HepG2 (cell line): ENCODE measurements at regions not wholly inside any gene's neighbourhood (a gene's known extent, or its start where the extent isn't known, plus 50 kb on each side); places are given as distances from the start of the nearest gene placed in this dataset.

Experiments used
- ATAC-seq: fragments of 200-7000 bp; cut with Tn5 transposase; 3 replicates; pipeline ENCODE4 v1.9.1; 2020; ENCODE audit warnings: mild to moderate bottlenecking, moderate library complexity
- BruUV-seq: library from RNA; stranded (reverse); fragments of 400-500 nt; replicated peaks from 2 replicates; lab custom pipeline; 2021; lab: Mats Ljungman, UMichigan
- CTCF ChIA-PET: fragments of 300-600 bp; formaldehyde crosslinking; extraction: SDS; loops from one replicate; lab custom pipeline; 2021; ENCODE audit warnings: low total read pairs, inconsistent platforms, low intra/inter-chr PET ratio; lab: Yijun Ruan, JAX
- POLR2A ChIA-PET: fragments of 350-600 bp; sonication (Branson Sonifier 250); formaldehyde crosslinking; loops from one replicate; lab custom pipeline; 2020; ENCODE audit warnings: antibody characterized with exemption, inconsistent platforms; lab: Yijun Ruan, JAX
- DNase-seq: peaks from one replicate; pipeline ENCODE4 v3.0.0-alpha.2; 2015; ENCODE audit warnings: low spot score
- FAIRE-seq: peaks from 3 replicates; lab custom pipeline; 2011; peaks lifted over from hg19 to GRCh38; lab: Jason Lieb, UNC
- H2AFZ ChIP-seq: one replicate; pipeline ENCODE4 v1.6.1; 2011; ENCODE audit warnings: low read length, inconsistent platforms
- H3K27ac ChIP-seq: fragments of 300-600 bp; 3 replicates; pipeline ENCODE4 v1.8.0; 2011; ENCODE audit warnings: mixed run types, mild to moderate bottlenecking, mixed read lengths, low read length, inconsistent platforms; ENCODE audit not compliant: insufficient read depth; ENCODE audit errors: extremely low read length
- H3K27me3 ChIP-seq, 2 experiments: fragments of 200-600 bp in 1 of 2; 2 replicates in 1 of 2; 3 replicates in 1 of 2; pipeline versions ENCODE4 v1.6.0 to v1.8.0; 2011; ENCODE audit warnings: low read length in 2 of 2, mild to moderate bottlenecking in 2 of 2, moderate library complexity in 2 of 2, inconsistent platforms in 1 of 2; ENCODE audit not compliant: insufficient read depth in 2 of 2, control insufficient read depth in 1 of 2
- H3K36me3 ChIP-seq, 2 experiments: fragments of 200-600 bp in 1 of 2; replicated peaks in 1 of 2; 2 replicates in 1 of 2; 3 replicates in 1 of 2; pipeline versions ENCODE4 v1.5.1 to v1.8.0; 2011; ENCODE audit warnings: low read length in 2 of 2, inconsistent platforms in 1 of 2; ENCODE audit not compliant: insufficient read depth in 2 of 2, control insufficient read depth in 1 of 2
- H3K4me1 ChIP-seq: 2 replicates; pipeline ENCODE4 v1.5.1; 2012; ENCODE audit warnings: low read length, inconsistent platforms; ENCODE audit not compliant: insufficient read depth
- H3K4me2 ChIP-seq: 2 replicates; pipeline ENCODE4 v1.6.0; 2011; ENCODE audit warnings: low read depth, low read length, inconsistent platforms
- H3K4me3 ChIP-seq, 3 experiments: fragments of 200-600 bp in 1 of 3; sonication (generic), shearing (Covaris generic) in 1 of 3; replicated peaks in 1 of 3; 2 replicates each; pipeline ENCODE4 v1.5.1; 2011 to 2016; ENCODE audit warnings: low read length in 3 of 3, inconsistent platforms in 2 of 3, low read depth in 2 of 3, mild to moderate bottlenecking in 2 of 3, control low read depth in 1 of 3, mixed read lengths in 1 of 3; ENCODE audit not compliant: insufficient read depth in 1 of 3
- H3K79me2 ChIP-seq: one replicate; pipeline ENCODE4 v1.6.1; 2011; ENCODE audit warnings: low read length, inconsistent platforms; ENCODE audit not compliant: insufficient read depth
- H3K9ac ChIP-seq: 2 replicates; pipeline ENCODE4 v1.6.0; 2011; ENCODE audit warnings: mild to moderate bottlenecking, low read depth, low read length, inconsistent platforms; ENCODE audit not compliant: insufficient read depth
- H3K9me3 ChIP-seq: 2 replicates; pipeline ENCODE4 v1.5.1; 2012; ENCODE audit warnings: mild to moderate bottlenecking, low read length
- H4K20me1 ChIP-seq: 2 replicates; pipeline ENCODE4 v1.6.0; 2011; ENCODE audit warnings: inconsistent platforms, mild to moderate bottlenecking, low read length, moderate library complexity; ENCODE audit not compliant: insufficient read depth
- ADNP ChIP-seq: sonication (generic); formaldehyde crosslinking; IDR thresholded peaks from 2 replicates; pipeline ENCODE4 v1.4.0; 2020; ENCODE audit warnings: missing genetic modification reagents
- ARHGAP35 ChIP-seq: sonication (generic); formaldehyde crosslinking; IDR thresholded peaks from 2 replicates; pipeline ENCODE4 v1.9.0; 2022; ENCODE audit warnings: mild to moderate bottlenecking, inconsistent platforms, moderate library complexity, missing genetic modification reagents, borderline replicate concordance
- ARID2 ChIP-seq: sonication (generic); formaldehyde crosslinking; IDR thresholded peaks from 2 replicates; pipeline ENCODE4 v1.8.1; 2022; ENCODE audit warnings: mild to moderate bottlenecking, missing genetic modification reagents, borderline replicate concordance
- CBFB ChIP-seq: sonication (generic); formaldehyde crosslinking; IDR thresholded peaks from 2 replicates; pipeline ENCODE4 v1.4.0; 2020; ENCODE audit warnings: missing genetic modification reagents
- EZH2 ChIP-seq: conservative IDR thresholded peaks from 2 replicates; pipeline ENCODE4 v1.6.1; 2012; ENCODE audit warnings: mild to moderate bottlenecking, low read depth, low read length, moderate library complexity
- FOXA1 ChIP-seq, 2 experiments: fragments of 450-650 bp in 1 of 2; sonication (generic) in 1 of 2; formaldehyde crosslinking in 1 of 2; IDR thresholded peaks; 2 replicates each; pipeline versions ENCODE4 v1.4.0 to v1.6.1; 2016 to 2020; ENCODE audit warnings: missing genetic modification reagents in 1 of 2
- HMGA1 ChIP-seq: sonication (generic); formaldehyde crosslinking; conservative IDR thresholded peaks from 2 replicates; pipeline ENCODE4 v1.4.0; 2020; ENCODE audit warnings: missing genetic modification reagents
- HNRNPL ChIP-seq: fragments of 200-400 bp; formaldehyde crosslinking; IDR thresholded peaks from 2 replicates; pipeline ENCODE4 v1.6.1; 2017; ENCODE audit warnings: mild to moderate bottlenecking, low read depth, low read length
- KDM6A ChIP-seq: IDR thresholded peaks from 2 replicates; pipeline ENCODE4 v1.6.1; 2016; ENCODE audit warnings: low read depth
- KLF13 ChIP-seq: sonication (generic); formaldehyde crosslinking; IDR thresholded peaks from 2 replicates; pipeline ENCODE4 v1.4.0; 2020; ENCODE audit warnings: mild to moderate bottlenecking, missing genetic modification reagents
- MTA1 ChIP-seq: sonication (generic); formaldehyde crosslinking; IDR thresholded peaks from 2 replicates; pipeline ENCODE4 v1.4.0; 2020; ENCODE audit warnings: missing genetic modification reagents, mild to moderate bottlenecking, borderline replicate concordance
- NCOA1 ChIP-seq: sonication (generic); formaldehyde crosslinking; IDR thresholded peaks from 2 replicates; pipeline ENCODE4 v1.9.0; 2021; ENCODE audit warnings: missing genetic modification reagents
- NR1H2 ChIP-seq: sonication (generic); formaldehyde crosslinking; IDR thresholded peaks from 2 replicates; pipeline ENCODE4 v1.8.1; 2022; ENCODE audit warnings: low read depth, missing genetic modification reagents, borderline replicate concordance
- RBM22 ChIP-seq: fragments of 200-400 bp; formaldehyde crosslinking; optimal IDR thresholded peaks from 2 replicates; pipeline ENCODE3; 2017; ENCODE audit warnings: mild to moderate bottlenecking, low read length, moderate library complexity
- ZNF34 ChIP-seq: sonication (generic); formaldehyde crosslinking; IDR thresholded peaks from 2 replicates; pipeline ENCODE4 v1.4.0; 2020; ENCODE audit warnings: mild to moderate bottlenecking, missing genetic modification reagents, borderline replicate concordance
- WGBS: methylation state at CpG from one replicate; pipeline ENCODE4 v1.1.6; 2017; ENCODE audit warnings: low lambda C conversion rate; 5-methylcytosine and 5-hydroxymethylcytosine counted together
- in situ Hi-C: cut with HindIII; loops from 2 replicates; pipeline ENCODE4 v1.10.0; 2017; ENCODE audit warnings: low pct_unique_long_range_greater_than_20kb; ENCODE audit not compliant: extremely low pct_ligation_motif_present
- intact Hi-C: fragments of 100-400 bp; cut with micrococcal nuclease; formaldehyde crosslinking; loops from one replicate; pipeline ENCODE4 v1.10.0; 2022; ENCODE audit not compliant: unreplicated experiment
- TF ChIP-seq, protein P1 (sequence below): sonication (generic); formaldehyde crosslinking; IDR thresholded peaks from 2 replicates; pipeline ENCODE4 v1.9.0; 2022; ENCODE audit warnings: low read depth, missing genetic modification reagents
- TF ChIP-seq, protein P2 (sequence below): sonication (generic); formaldehyde crosslinking; IDR thresholded peaks from 2 replicates; pipeline ENCODE4 v1.4.0; 2020; ENCODE audit warnings: mild to moderate bottlenecking, missing genetic modification reagents
- TF ChIP-seq, protein P3 (sequence below): sonication (generic); formaldehyde crosslinking; IDR thresholded peaks from 2 replicates; pipeline ENCODE4 v1.4.0; 2020; ENCODE audit warnings: missing genetic modification reagents, borderline replicate concordance
- TF ChIP-seq, protein P4 (sequence below): sonication (generic); formaldehyde crosslinking; IDR thresholded peaks from 2 replicates; pipeline ENCODE4 v1.9.0; 2021; ENCODE audit warnings: missing genetic modification reagents, mild to moderate bottlenecking, borderline replicate concordance

DNA sequence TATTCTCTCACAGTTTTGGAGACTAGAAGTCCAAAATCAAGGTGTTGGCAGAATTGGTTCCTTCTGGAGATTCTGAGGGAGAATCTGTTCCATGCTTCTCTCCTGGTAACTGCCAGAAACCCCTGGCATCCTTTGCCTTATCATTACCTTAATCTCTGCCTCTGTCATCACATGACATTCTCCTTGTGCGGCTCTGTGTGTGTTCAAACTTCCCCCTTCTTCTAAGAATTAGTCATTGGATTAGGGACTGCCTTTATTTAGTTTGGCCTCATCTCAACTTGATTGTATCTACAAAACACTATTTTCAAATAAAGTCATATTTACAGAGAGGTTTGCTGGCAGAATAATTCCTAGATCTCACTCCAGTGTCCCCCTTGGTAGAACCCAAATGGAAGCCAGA lies 68.9 kb downstream of the ZNF641 start:
- Histone ChIP-seq H3K4me1 (no peaks in the 10 kb centered on the region), H4K20me1 (no peaks in the 10 kb centered on the region), H2AFZ (no peak overlapping the region), H3K9me3 (no peaks in the 10 kb centered on the region), H3K27ac (no peak overlapping the region), H3K4me2 (no peak overlapping the region), H3K36me3 (no peaks in the 10 kb centered on the region), H3K4me3 (no peak overlapping the region), H3K27me3 (no peaks in the 10 kb centered on the region), H3K79me2 (no peaks in the 10 kb centered on the region), H3K9ac (no peak overlapping the region)
- DNase-seq: no peak
- WGBS: 0% methylated on average over 1 of the region's 1 CpG
- in situ Hi-C loops (no loop called here), intact Hi-C loops (no loop called here)
- no peak for TF ChIP-seq RBM22
- TF ChIP-seq CBFB (CRISPR knock-in tag): no peak
- no peak for TF ChIP-seq ADNP (CRISPR knock-in tag)
- TF ChIP-seq KLF13 (CRISPR knock-in tag): no peak
- TF ChIP-seq, protein P1, sequence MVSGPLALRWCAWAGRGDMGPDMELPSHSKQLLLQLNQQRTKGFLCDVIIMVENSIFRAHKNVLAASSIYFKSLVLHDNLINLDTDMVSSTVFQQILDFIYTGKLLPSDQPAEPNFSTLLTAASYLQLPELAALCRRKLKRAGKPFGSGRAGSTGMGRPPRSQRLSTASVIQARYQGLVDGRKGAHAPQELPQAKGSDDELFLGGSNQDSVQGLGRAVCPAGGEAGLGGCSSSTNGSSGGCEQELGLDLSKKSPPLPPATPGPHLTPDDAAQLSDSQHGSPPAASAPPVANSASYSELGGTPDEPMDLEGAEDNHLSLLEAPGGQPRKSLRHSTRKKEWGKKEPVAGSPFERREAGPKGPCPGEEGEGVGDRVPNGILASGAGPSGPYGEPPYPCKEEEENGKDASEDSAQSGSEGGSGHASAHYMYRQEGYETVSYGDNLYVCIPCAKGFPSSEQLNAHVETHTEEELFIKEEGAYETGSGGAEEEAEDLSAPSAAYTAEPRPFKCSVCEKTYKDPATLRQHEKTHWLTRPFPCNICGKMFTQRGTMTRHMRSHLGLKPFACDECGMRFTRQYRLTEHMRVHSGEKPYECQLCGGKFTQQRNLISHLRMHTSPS (CRISPR knock-in tag): no peak
- TF ChIP-seq MTA1 (CRISPR knock-in tag): no peak
- no peak for TF ChIP-seq ARID2 (CRISPR knock-in tag)
- TF ChIP-seq NR1H2 (CRISPR knock-in tag): no peak
- no peak for TF ChIP-seq ZNF34 (CRISPR knock-in tag)
- no peak for TF ChIP-seq FOXA1 (IDR thresholded peaks at IDR 0.05)
- no peak for TF ChIP-seq FOXA1 (CRISPR knock-in tag; IDR thresholded peaks at IDR 0.05)
- TF ChIP-seq KDM6A: no peak
- TF ChIP-seq, protein P2, sequence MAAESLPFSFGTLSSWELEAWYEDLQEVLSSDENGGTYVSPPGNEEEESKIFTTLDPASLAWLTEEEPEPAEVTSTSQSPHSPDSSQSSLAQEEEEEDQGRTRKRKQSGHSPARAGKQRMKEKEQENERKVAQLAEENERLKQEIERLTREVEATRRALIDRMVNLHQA (CRISPR knock-in tag): no peak
- no peak for TF ChIP-seq ARHGAP35 (CRISPR knock-in tag)
- no peak for TF ChIP-seq HNRNPL
- TF ChIP-seq, protein P3, sequence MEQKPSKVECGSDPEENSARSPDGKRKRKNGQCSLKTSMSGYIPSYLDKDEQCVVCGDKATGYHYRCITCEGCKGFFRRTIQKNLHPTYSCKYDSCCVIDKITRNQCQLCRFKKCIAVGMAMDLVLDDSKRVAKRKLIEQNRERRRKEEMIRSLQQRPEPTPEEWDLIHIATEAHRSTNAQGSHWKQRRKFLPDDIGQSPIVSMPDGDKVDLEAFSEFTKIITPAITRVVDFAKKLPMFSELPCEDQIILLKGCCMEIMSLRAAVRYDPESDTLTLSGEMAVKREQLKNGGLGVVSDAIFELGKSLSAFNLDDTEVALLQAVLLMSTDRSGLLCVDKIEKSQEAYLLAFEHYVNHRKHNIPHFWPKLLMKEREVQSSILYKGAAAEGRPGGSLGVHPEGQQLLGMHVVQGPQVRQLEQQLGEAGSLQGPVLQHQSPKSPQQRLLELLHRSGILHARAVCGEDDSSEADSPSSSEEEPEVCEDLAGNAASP (CRISPR knock-in tag): no peak
- TF ChIP-seq, protein P4, sequence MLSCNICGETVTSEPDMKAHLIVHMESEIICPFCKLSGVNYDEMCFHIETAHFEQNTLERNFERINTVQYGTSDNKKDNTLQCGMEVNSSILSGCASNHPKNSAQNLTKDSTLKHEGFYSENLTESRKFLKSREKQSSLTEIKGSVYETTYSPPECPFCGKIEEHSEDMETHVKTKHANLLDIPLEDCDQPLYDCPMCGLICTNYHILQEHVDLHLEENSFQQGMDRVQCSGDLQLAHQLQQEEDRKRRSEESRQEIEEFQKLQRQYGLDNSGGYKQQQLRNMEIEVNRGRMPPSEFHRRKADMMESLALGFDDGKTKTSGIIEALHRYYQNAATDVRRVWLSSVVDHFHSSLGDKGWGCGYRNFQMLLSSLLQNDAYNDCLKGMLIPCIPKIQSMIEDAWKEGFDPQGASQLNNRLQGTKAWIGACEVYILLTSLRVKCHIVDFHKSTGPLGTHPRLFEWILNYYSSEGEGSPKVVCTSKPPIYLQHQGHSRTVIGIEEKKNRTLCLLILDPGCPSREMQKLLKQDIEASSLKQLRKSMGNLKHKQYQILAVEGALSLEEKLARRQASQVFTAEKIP (CRISPR knock-in tag): no peak
- TF ChIP-seq HMGA1 (CRISPR knock-in tag): no peak
- no peak for TF ChIP-seq NCOA1 (CRISPR knock-in tag)
- TF ChIP-seq EZH2: no peak
- POLR2A ChIA-PET: no interaction called here
- no TSS peak for BruUV-seq
- FAIRE-seq: no peak
- CTCF ChIA-PET: no interaction called here
- no peak for ATAC-seq
